Hematopoietic multipotent progenitor cell treated with erythropoietin and hydrocortisone succinate and interleukin-3 and kit ligand, for 15 days (in vitro differentiated cells): ENCODE measurements at regions not wholly inside any gene's neighbourhood (a gene's known extent, or its start where the extent isn't known, plus 50 kb on each side); places are given as distances from the start of the nearest gene placed in this dataset.
"Not testable (repeated sequence)": the region's sequence is repeated elsewhere in the genome, so short reads cannot be mapped to it uniquely, and the experiment has no call there.

Source experiments
- DNase-seq: peaks from one replicate; pipeline ENCODE4 v3.0.0-alpha.2; 2015; ENCODE audit warnings: low spot score

DNA sequence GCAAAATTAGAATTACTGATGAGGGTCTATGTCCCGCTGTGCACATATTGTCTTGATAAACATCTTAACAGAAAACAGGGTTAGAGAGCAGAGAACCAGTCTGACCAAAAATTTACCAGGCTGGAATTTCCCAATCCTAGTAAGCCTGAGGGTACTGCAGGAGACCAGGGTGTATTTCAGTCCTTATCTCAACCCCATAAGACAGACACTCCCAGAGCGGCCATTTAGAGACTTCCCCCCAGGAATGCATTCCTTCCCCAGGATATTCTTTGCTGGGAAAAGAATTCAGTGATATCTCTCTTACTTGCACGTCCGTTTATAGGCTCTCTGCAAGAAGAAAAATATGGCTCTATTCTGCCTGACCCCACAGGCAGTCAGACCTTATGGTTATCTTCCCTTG is 101.4 kb upstream of the FAM3C start:
- DNase-seq = not testable (repeated sequence)

GRCh38 chr7:121494516-121494915 is 98.4 kb upstream of the FAM3C start:
- no peak for DNase-seq

GRCh38 chr7:121493553-121493952 is 97.4 kb upstream of the FAM3C start:
- no peak for DNase-seq

- no peak for DNase-seq
These were observed 94.2 kb upstream of the FAM3C start for GRCh38 chr7:121490309-121490708.

- DNase-seq = no peak
These were observed 93.3 kb upstream of the FAM3C start for GRCh38 chr7:121489440-121489839.

GRCh38 chr7:121488111-121488650 is 92.1 kb upstream of the FAM3C start:
- no peak for DNase-seq

GRCh38 chr7:121486590-121486989 is 90.5 kb upstream of the FAM3C start:
- DNase-seq = no peak

GRCh38 chr7:121485467-121486243 is 89.5 kb upstream of the FAM3C start:
- DNase-seq = no peak

GRCh38 chr7:121484089-121484763 is 88.1 kb upstream of the FAM3C start:
- no peak for DNase-seq

DNA sequence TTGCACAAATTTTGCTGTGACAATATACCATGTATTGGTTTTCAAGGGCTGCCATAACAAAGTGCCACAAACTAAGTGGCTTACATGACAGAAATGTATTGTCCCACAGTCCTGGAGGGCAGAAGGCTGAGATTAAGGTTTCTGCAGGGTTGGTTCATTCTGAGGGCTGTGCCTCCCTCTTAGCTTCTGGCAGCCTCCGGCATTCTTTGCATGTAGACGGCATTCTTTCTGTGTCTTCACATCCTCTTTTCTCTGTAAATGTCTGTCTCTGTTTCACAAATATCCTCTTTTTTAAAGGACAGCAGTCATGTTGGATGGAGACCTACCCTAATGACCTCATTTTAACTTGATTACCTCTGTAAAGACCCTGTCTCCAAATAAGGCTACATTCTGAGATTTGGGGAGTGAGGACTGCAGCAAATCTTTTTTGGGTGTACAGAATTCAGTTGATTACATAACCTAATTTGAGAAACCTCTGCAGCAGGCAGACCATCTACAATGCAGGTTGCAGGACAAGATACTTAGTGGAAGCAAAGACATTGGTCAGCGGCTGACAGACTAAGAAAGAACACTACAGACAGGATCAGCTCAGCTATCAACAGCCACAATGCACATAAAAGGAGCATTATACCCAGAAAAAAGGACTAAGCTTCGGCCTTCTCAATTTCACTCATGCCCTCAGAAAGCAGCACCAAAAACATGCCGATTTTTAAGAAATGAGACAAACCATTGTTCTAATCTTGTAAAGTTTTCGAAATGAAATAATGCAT is 84.6 kb upstream of the FAM3C start:
- no peak for DNase-seq

GRCh38 chr7:121480058-121480457 is 84.0 kb upstream of the FAM3C start:
- no peak for DNase-seq

GRCh38 chr7:121479466-121479865 is 83.4 kb upstream of the FAM3C start:
- no peak for DNase-seq

DNA sequence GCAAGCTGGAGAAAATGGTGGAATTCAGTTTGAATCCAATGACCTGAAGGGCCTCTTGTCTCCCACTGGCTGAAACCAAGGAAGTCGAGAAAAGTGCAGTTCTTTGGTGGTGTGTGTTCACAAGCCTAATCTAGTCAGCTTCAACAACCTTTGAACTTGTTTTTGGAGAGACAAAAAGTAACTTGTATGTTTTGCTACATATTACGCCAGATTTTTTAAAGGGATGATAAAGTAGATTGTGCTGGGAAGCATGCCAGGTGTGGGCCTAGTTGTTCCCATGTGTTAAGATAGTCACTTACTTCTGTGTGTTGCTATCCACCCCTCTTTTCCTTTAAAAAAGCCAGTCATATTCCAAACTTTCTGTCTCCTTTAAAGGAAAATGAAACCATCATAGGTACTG is 79.7 kb upstream of the FAM3C start:
- DNase-seq = no peak

GRCh38 chr7:121474301-121474673 is 78.2 kb upstream of the FAM3C start:
- no peak for DNase-seq

DNA sequence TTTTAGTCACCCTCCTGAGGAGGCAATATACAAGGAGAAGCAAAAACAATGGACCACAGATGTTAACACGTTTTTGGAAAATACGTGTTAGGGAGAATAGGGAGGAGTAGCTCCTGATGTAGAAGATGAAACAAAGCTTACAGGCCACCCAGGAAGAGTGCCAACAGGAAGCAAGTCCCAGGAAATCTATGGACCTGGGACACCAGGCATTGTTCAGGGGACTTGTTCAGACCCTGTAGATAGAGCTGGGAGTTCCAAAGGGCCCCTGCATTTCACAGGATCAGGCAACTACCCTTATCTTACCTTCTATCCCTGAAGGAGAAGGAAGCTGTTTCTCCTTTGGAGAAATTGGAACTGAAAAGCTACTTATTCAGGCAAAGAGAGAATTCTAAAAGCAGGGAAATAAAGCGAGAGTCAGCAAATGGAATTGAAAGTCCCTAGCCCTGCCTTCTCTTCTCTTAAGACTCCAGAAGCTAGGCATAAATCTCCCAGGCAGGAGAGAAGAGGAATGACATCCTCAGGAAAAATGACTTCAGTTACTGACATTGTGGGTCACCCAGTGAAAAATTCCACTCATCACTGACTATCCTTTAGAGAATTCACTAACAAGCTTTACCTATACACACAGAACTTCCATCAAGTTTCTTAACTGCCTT is 77.7 kb upstream of the FAM3C start:
- no peak for DNase-seq

DNA sequence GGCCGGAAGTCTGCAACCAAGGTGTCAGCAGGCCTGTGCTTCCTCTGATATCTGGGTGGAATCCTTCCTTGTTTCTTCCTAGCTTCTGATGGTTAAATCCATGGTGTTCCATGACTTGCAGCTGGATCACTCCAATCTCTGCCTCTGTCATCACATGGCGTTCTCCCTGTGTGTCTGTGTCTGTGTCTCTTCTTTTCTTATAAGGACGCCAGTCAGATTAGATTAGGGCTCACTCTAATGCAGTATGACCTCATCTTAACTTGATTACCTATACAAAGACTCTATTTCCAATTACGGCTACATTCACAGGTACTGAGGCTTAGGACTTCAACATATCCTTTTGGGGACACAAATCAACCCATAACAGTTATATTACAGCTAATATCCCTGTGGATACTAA is 70.3 kb upstream of the FAM3C start:
- DNase-seq = no peak

- DNase-seq = no peak
These were observed 63.0 kb upstream of the FAM3C start for GRCh38 chr7:121459148-121459547.

GRCh38 chr7:121456785-121457359 is 60.8 kb upstream of the FAM3C start:
- DNase-seq = no peak

- DNase-seq = no peak
These were observed 59.9 kb upstream of the FAM3C start for GRCh38 chr7:121456015-121456414.

GRCh38 chr7:121452389-121452788 is 56.3 kb upstream of the FAM3C start:
- no peak for DNase-seq

DNA sequence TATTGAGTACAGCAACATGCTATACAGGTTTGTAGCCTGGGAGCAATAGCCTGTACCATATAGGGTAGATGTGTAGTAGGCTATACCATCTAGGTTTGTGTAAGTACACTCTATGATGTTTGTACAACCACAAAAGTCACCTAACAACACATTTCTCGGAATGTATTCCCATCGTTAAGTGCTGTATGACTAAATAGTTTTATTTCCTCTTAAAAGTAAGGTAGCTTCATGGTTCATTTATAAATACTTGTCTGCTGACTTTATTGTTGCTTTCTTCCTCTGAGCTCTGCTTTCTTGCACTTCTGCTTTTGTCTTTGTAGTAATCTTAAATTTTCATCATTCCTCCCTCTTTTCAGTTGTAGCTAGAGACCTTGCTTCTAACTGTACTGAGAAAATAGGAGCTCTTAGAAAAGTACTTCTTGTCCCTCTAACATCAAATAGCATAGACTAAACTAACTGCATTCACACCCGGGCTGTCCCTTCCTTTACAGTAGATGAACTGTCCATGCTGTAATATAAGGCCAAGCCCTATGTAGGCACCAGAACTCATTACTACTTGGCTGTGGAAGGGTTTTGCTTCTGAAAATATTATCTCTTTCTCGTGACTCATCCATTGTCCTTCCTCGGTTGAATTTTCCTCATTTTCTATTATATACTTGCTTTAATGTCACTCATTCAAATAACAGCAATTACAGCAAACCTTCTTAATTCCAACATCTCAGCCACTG is 55.4 kb upstream of the FAM3C start:
- no peak for DNase-seq
